RWPE1 (cell line): ENCODE measurements at regions not wholly inside any gene's neighbourhood (a gene's known extent, or its start where the extent isn't known, plus 50 kb on each side); places are given as distances from the start of the nearest gene placed in this dataset.

ENCODE experiments used
- CTCF ChIA-PET: fragments of 350-600 bp; sonication (Branson Sonifier 250); formaldehyde crosslinking; extraction: SDS; loops from one replicate; lab custom pipeline; 2021; lab: Yijun Ruan, JAX
- POLR2A ChIA-PET: fragments of 400-600 bp; formaldehyde crosslinking; extraction: SDS; loops from one replicate; lab custom pipeline; 2020; ENCODE audit warnings: antibody characterized with exemption; ENCODE audit not compliant: low non-redundant PET; lab: Yijun Ruan, JAX
- DNase-seq: peaks from one replicate; pipeline ENCODE4 v3.0.0; 2012; ENCODE audit warnings: low spot score
- H3K27ac ChIP-seq: fragments of 450-650 bp; 2 replicates; pipeline ENCODE4 v1.5.1; 2017
- TF ChIP-seq, protein P1 (sequence below): fragments of 450-650 bp; conservative IDR thresholded peaks from 2 replicates; pipeline ENCODE4 v1.5.1; 2017; ENCODE audit warnings: low read depth, mild to moderate bottlenecking

DNA sequence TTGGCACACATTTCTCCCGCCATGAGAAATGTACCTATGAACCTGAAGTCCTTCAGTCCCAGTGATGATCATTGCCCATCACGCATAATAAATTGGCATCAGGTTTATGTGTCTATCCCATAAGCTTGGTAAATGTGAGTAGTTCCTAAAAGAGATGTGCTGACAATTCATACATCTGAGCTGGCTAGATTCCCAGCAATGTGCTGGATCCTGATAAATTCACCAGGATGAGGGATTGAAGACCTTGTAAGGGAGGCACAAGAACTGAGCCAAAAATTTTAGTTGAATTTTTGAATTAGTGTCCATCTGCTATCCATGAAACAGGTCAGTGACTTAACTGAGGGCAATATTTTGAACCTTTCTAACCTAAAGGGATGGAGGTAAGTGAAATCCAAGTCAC is 267.9 kb upstream of the CITED2 start:
- no peak overlapping the region for H3K27ac ChIP-seq
- DNase-seq, result no peak
- ChIA-PET CTCF (no interaction called here), POLR2A (no interaction called here)
- TF ChIP-seq, protein P1, sequence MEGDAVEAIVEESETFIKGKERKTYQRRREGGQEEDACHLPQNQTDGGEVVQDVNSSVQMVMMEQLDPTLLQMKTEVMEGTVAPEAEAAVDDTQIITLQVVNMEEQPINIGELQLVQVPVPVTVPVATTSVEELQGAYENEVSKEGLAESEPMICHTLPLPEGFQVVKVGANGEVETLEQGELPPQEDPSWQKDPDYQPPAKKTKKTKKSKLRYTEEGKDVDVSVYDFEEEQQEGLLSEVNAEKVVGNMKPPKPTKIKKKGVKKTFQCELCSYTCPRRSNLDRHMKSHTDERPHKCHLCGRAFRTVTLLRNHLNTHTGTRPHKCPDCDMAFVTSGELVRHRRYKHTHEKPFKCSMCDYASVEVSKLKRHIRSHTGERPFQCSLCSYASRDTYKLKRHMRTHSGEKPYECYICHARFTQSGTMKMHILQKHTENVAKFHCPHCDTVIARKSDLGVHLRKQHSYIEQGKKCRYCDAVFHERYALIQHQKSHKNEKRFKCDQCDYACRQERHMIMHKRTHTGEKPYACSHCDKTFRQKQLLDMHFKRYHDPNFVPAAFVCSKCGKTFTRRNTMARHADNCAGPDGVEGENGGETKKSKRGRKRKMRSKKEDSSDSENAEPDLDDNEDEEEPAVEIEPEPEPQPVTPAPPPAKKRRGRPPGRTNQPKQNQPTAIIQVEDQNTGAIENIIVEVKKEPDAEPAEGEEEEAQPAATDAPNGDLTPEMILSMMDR, result no peak

DNA sequence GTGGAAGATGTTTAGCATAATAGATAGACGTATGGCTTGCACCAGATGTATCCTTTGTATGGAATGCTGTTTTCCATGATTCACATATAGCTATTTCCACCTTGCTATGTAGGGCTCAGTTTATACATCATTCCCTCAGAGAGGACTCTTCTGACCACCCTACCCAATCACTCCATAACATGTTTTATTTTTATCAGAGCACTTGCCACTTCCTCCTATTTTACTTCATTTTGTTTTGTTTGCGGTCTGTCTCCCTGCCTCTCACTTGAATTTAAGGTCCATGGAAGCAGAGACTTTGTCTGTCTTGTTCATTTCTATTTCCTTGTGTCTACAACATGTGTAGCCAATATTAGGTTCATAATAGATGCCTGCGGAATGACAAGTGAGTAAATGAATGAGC is 266.9 kb upstream of the CITED2 start:
- TF ChIP-seq, protein P1, result no peak
- ChIA-PET CTCF (no interaction called here), POLR2A (no interaction called here)
- no peak for DNase-seq
- H3K27ac ChIP-seq, result no peak overlapping the region

DNA sequence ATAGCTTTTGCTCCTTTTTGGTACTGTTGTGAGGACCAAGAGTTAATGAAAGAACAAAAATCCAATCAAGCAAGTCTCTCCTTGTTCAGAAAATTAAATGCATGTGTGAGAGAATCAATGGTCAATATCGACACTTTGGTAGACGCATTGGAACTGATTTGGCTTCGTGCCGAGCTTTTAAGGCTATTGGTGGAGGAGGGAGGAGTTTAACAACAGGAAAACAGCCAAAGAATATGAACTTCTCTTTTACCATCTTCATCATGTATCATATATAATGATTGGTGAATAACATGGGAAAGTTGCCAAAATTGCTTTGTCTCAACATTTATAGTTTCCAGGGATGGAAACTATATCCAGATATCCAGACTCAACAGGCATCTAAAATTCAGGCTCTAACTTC is 266.5 kb upstream of the CITED2 start:
- TF ChIP-seq, protein P1, result no peak
- ChIA-PET POLR2A (no interaction called here), CTCF (no interaction called here)
- no peak for DNase-seq
- H3K27ac ChIP-seq, result no peak overlapping the region

DNA sequence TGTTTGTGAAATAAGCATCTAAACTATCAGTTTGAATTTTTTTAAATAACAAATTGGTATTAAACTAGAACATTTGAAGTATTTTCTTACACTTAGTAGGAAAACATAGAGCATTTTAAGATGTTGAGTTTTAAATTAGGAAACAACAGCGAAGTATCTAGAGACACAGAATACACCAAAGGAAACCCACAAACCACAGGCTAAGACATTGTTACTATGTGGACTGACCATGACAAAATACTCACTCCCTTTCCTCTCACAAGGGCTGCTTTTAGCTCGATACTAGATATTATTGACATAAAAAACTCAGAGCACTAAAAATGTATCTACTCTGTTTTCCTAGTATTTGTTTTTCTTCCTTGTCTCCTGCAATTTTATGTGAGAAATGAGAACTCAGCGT is 266.0 kb upstream of the CITED2 start:
- no peak overlapping the region for H3K27ac ChIP-seq
- POLR2A ChIA-PET, result no interaction called here
- DNase-seq, result no peak
- CTCF ChIA-PET, result no interaction called here
- TF ChIP-seq, protein P1, result no peak

DNA sequence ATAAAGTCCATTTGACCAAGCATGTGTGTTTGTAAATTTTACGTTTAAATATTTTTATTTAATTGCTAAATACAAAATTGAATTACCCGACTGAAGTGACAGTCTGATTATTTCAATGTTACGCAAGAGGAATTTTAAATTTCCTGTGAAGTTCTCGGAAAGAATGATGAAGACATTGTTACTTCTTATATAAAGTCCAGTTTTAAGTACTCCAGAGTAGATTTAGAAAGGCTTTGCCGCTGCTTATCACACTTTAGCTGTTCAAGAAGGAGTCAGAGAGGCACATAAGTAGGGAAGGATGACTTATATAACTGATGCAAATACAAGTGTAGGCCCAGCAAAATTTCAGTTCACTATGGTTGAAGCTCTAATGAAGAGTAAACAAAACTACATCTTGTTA is 265.1 kb upstream of the CITED2 start:
- H3K27ac ChIP-seq, result no peak overlapping the region
- TF ChIP-seq, protein P1, result no peak
- no peak for DNase-seq
- CTCF ChIA-PET, result no interaction called here
- POLR2A ChIA-PET, result no interaction called here

DNA sequence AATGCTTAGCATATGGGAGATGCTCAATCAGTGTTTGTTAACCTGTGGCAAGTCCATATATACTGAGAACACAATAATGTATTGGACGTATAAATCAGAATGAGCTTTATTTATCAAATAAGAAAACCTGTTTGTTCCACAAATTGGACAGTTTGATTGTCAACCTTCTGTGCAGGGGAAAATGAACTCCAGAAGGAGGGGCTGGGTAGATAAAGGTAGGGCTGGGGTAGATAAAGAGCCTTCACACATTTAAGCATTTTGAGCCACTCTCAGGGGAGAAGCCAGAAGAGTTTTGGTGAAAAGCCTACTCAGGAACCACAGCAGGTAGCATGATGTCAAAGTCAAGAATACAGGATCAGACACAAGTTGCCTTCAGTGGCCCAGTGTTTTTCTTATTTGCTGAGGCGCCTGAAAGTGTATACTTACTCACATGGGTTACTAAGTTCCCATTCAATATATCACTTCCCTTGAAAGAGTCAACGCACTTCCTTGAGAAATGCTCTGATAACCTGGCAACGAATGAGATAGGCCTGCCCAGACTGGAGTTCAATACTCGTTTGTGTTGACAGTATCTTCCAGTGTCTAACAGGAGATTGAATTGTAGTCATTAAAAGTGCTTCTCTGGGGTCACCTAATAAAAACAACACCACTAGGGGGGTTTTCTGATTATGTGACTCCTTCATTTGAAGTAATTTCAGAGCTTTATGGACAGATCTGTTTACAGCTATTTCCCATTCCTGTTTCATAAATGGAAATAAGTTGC is 263.9 kb upstream of the CITED2 start:
- TF ChIP-seq, protein P1, result no peak
- ChIA-PET POLR2A (no interaction called here), CTCF (interaction anchor here (0.6 kb wide), 2 partner anchors 115 to 900 kb away, joined by 3 to 6 read pairs; no protein-coding TSS in a partner anchor)
- H3K27ac ChIP-seq, result no peak overlapping the region
- no peak for DNase-seq
